ENCODE measurements at regions not wholly inside any gene's neighbourhood (a gene's known extent, or its start where the extent isn't known, plus 50 kb on each side); places are given as distances from the start of the nearest gene placed in this dataset.
"Not testable (repeated sequence)": the region's sequence is repeated elsewhere in the genome, so short reads cannot be mapped to it uniquely, and the experiment has no call there.

- Histone ChIP-seq H3K27ac (no peak overlapping the region), H3K9me3 (no peaks in the 10 kb centered on the region), H3K4me3 (no peak overlapping the region), H3K4me1 (no peaks in the 10 kb centered on the region), H3K36me3 (no peaks in the 10 kb centered on the region), H3K27me3 (no peaks in the 10 kb centered on the region)
- TF ChIP-seq POLR2A (IDR thresholded peaks at IDR 0.05) = no peak
- TF ChIP-seq, protein P1, sequence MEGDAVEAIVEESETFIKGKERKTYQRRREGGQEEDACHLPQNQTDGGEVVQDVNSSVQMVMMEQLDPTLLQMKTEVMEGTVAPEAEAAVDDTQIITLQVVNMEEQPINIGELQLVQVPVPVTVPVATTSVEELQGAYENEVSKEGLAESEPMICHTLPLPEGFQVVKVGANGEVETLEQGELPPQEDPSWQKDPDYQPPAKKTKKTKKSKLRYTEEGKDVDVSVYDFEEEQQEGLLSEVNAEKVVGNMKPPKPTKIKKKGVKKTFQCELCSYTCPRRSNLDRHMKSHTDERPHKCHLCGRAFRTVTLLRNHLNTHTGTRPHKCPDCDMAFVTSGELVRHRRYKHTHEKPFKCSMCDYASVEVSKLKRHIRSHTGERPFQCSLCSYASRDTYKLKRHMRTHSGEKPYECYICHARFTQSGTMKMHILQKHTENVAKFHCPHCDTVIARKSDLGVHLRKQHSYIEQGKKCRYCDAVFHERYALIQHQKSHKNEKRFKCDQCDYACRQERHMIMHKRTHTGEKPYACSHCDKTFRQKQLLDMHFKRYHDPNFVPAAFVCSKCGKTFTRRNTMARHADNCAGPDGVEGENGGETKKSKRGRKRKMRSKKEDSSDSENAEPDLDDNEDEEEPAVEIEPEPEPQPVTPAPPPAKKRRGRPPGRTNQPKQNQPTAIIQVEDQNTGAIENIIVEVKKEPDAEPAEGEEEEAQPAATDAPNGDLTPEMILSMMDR (IDR thresholded peaks at IDR 0.05) = no peak
- DNase-seq = no peak
Observed at GRCh38 chr10:117455346-117455745, 80.1 kb upstream of the PDZD8 start.

DNA sequence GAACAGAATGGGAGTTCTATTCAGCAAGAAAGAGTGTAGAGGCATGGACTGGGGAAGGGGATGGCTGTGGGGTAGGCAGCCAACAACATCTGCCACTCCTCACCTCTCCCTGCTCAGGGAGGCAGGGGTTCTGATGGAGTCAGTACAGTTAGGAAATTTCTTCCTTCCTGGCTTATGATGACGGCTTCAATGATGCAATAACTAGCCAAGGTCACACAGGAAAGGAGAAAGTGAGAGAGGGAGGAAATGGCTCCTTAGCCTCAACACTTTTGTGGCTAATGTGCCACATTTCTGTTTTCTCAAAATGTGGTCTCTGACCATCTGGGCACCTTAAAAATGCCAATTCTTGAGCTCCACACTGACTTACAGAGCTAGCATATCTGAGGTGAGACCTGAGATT, 79.3 kb upstream of the PDZD8 start:
- no peaks in the 10 kb centered on the region for H3K4me1 ChIP-seq
- DNase-seq = no peak
- TF ChIP-seq, protein P1 (IDR thresholded peaks at IDR 0.05) = no peak
- no peak for TF ChIP-seq POLR2A (IDR thresholded peaks at IDR 0.05)
- H3K27me3 ChIP-seq = no peaks in the 10 kb centered on the region
- no peak overlapping the region for H3K4me3 ChIP-seq
- no peaks in the 10 kb centered on the region for H3K36me3 ChIP-seq
- no peak overlapping the region for H3K27ac ChIP-seq
- H3K9me3 ChIP-seq = no peaks in the 10 kb centered on the region

- H3K27me3 ChIP-seq, H3K27ac ChIP-seq, H3K36me3 ChIP-seq, H3K9me3 ChIP-seq, H3K4me1 ChIP-seq, H3K4me3 ChIP-seq, DNase-seq: not testable (repeated sequence)
Observed at GRCh38 chr10:117453484-117453883, 78.2 kb upstream of the PDZD8 start.

DNA sequence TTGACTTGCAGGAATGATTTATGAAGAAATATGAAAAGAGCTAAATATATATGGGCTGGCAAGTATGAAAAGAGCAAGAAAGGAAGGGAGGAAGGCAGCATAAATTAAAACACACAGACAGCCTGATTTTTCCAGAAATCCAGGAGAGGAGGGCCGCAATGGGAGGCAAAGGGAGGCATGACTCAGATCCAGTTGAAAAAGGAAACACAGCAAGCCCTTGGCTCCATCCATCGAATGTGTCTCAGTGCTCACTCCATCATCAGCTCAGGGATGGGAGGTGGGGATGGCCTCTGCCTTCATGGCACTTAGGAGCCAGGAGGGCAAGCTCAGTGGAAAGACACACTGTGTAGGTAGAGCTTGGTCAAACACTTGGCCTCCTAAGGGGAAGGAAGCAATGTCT, 75.7 kb upstream of the PDZD8 start:
- no peak for TF ChIP-seq POLR2A (IDR thresholded peaks at IDR 0.05)
- TF ChIP-seq, protein P1 (IDR thresholded peaks at IDR 0.05) = no peak
- no peaks in the 10 kb centered on the region for H3K36me3 ChIP-seq
- no peak for DNase-seq
- no peaks in the 10 kb centered on the region for H3K4me1 ChIP-seq
- no peak overlapping the region for H3K27ac ChIP-seq
- H3K9me3 ChIP-seq = peaks cover 0 to 2% (median 0%) of the 10 kb centered on the region in 4 donors
- no peak overlapping the region for H3K4me3 ChIP-seq
- H3K27me3 ChIP-seq = no peaks in the 10 kb centered on the region

- Histone ChIP-seq H3K4me3 (no peak overlapping the region), H3K36me3 (no peaks in the 10 kb centered on the region), H3K27ac (no peak overlapping the region), H3K4me1 (no peaks in the 10 kb centered on the region), H3K27me3 (no peaks in the 10 kb centered on the region), H3K9me3 (peaks cover 0 to 6% (median 0%) of the 10 kb centered on the region in 4 donors)
- no peak for TF ChIP-seq POLR2A (IDR thresholded peaks at IDR 0.05)
- TF ChIP-seq, protein P1 (IDR thresholded peaks at IDR 0.05) = peak in 3 of 6 experiments; percentile 38 to 43 (median 43)
- peak in 1 of 3 donors; percentile 50 for DNase-seq
Observed at GRCh38 chr10:117449636-117450035, 74.4 kb upstream of the PDZD8 start.

DNA sequence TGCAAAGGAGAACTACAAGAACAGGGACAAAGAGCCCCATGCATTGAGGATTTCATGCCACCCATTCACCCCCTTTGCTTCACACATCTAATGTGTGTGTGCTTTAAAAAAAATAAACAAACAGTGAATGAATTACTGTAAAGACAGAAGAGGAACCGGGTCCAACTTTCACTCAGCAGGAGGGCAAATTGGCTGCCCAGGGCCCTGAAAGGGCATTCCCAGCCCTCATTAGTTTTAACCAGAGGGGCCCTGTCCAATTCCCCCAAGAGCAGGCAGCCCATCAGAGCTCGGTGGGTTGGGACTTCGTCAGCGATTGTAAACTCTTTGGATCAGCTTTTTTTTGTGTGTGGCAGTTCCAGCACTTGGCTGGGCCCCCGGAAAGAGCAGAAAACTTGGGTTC, 73.6 kb upstream of the PDZD8 start:
- no peak for TF ChIP-seq POLR2A (IDR thresholded peaks at IDR 0.05)
- TF ChIP-seq, protein P1 (IDR thresholded peaks at IDR 0.05) = no peak
- H3K9me3 ChIP-seq = peaks cover 0 to 6% (median 0%) of the 10 kb centered on the region in 4 donors
- no peak for DNase-seq
- no peak overlapping the region for H3K27ac ChIP-seq
- H3K4me3 ChIP-seq = no peak overlapping the region
- no peaks in the 10 kb centered on the region for H3K36me3 ChIP-seq
- H3K4me1 ChIP-seq = no peaks in the 10 kb centered on the region
- no peaks in the 10 kb centered on the region for H3K27me3 ChIP-seq
